H9 (cell line): ENCODE measurements at regions not wholly inside any gene's neighbourhood (a gene's known extent, or its start where the extent isn't known, plus 50 kb on each side); places are given as distances from the start of the nearest gene placed in this dataset.

ENCODE experiments used
- DNase-seq: peaks from one replicate; pipeline ENCODE4 v3.0.0-alpha.2; 2017
- H2AFZ ChIP-seq: one replicate; pipeline ENCODE4 v1.6.1; 2013; ENCODE audit warnings: mild to moderate bottlenecking, low read length, control low read depth, moderate library complexity
- H2AK5ac ChIP-seq: 2 replicates; pipeline ENCODE4 v1.6.1; 2013; ENCODE audit warnings: low read length, control low read depth, mixed read lengths; ENCODE audit not compliant: insufficient read length
- H2BK120ac ChIP-seq: one replicate; pipeline ENCODE4 v1.6.1; 2013; ENCODE audit warnings: low read depth, mild to moderate bottlenecking, low read length, control low read depth, inconsistent platforms; ENCODE audit not compliant: poor library complexity, severe bottlenecking
- H2BK12ac ChIP-seq: 2 replicates; pipeline ENCODE4 v1.6.1; 2013; ENCODE audit warnings: low read length, control low read depth, mixed read lengths, low read depth; ENCODE audit not compliant: insufficient read length
- H2BK15ac ChIP-seq: 2 replicates; pipeline ENCODE4 v1.6.1; 2013; ENCODE audit warnings: low read depth, low read length, control low read depth
- H2BK20ac ChIP-seq: one replicate; pipeline ENCODE4 v1.6.1; 2013; ENCODE audit warnings: low read depth, mild to moderate bottlenecking, low read length, control low read depth, inconsistent platforms; ENCODE audit not compliant: poor library complexity, severe bottlenecking
- H2BK5ac ChIP-seq: 2 replicates; pipeline ENCODE4 v1.6.1; 2013; ENCODE audit warnings: low read length, control low read depth, mixed read lengths; ENCODE audit not compliant: insufficient read length
- H3K14ac ChIP-seq: 2 replicates; pipeline ENCODE4 v1.6.1; 2013; ENCODE audit warnings: low read length, control low read depth; ENCODE audit not compliant: insufficient read depth
- H3K18ac ChIP-seq: 2 replicates; pipeline ENCODE4 v1.6.1; 2013; ENCODE audit warnings: low read depth, mild to moderate bottlenecking, mixed read lengths, low read length, control low read depth; ENCODE audit not compliant: insufficient read length
- H3K23ac ChIP-seq: 2 replicates; pipeline ENCODE4 v1.6.1; 2013; ENCODE audit warnings: low read length, control low read depth, mixed read lengths, low read depth; ENCODE audit not compliant: insufficient read length
- H3K23me2 ChIP-seq: 2 replicates; pipeline ENCODE4 v1.6.1; 2013; ENCODE audit warnings: low read depth, mild to moderate bottlenecking, mixed read lengths, low read length, control low read depth; ENCODE audit not compliant: insufficient read length, poor library complexity, severe bottlenecking
- H3K27ac ChIP-seq: 2 replicates; pipeline ENCODE4 v1.5.1; 2013; ENCODE audit warnings: low read length, control low read depth, mixed read lengths, low read depth; ENCODE audit not compliant: insufficient read length
- H3K27me3 ChIP-seq: 2 replicates; pipeline ENCODE4 v1.6.1; 2013; ENCODE audit warnings: low read length, control low read depth, inconsistent platforms; ENCODE audit not compliant: insufficient read depth
- H3K4ac ChIP-seq: 2 replicates; pipeline ENCODE4 v1.6.1; 2013; ENCODE audit warnings: low read depth, mild to moderate bottlenecking, control low read depth, inconsistent platforms, low read length, moderate library complexity
- H3K4me1 ChIP-seq: 2 replicates; pipeline ENCODE4 v1.6.1; 2013; ENCODE audit warnings: low read length, control low read depth, inconsistent platforms; ENCODE audit not compliant: insufficient read depth
- H3K4me2 ChIP-seq: 2 replicates; pipeline ENCODE4 v1.6.1; 2013; ENCODE audit warnings: low read length, control low read depth, mixed read lengths; ENCODE audit not compliant: insufficient read length, insufficient read depth
- H3K56ac ChIP-seq: 2 replicates; pipeline ENCODE4 v1.6.1; 2013; ENCODE audit warnings: low read depth, mild to moderate bottlenecking, mixed read lengths, low read length, control low read depth; ENCODE audit not compliant: insufficient read length
- H3K79me1 ChIP-seq: 2 replicates; pipeline ENCODE4 v1.6.1; 2013; ENCODE audit warnings: low read depth, mild to moderate bottlenecking, moderate library complexity, low read length, control low read depth, inconsistent platforms; ENCODE audit not compliant: insufficient read depth, poor library complexity, severe bottlenecking
- H3K79me2 ChIP-seq: 2 replicates; pipeline ENCODE4 v1.6.1; 2013; ENCODE audit warnings: low read length, control low read depth, inconsistent platforms; ENCODE audit not compliant: insufficient read depth
- H3K9ac ChIP-seq: 2 replicates; pipeline ENCODE4 v1.6.1; 2013; ENCODE audit warnings: low read length, control low read depth, mixed read lengths; ENCODE audit not compliant: insufficient read length; ENCODE audit errors: extremely low read depth
- H3K9me3 ChIP-seq: one replicate; pipeline ENCODE4 v1.6.1; 2013; ENCODE audit warnings: low read depth, low read length, inconsistent platforms; ENCODE audit not compliant: control insufficient read depth
- H3T11ph ChIP-seq: one replicate; pipeline ENCODE4 v1.6.1; 2013; ENCODE audit warnings: mild to moderate bottlenecking, low read length, control low read depth, inconsistent platforms
- H4K20me1 ChIP-seq: one replicate; pipeline ENCODE4 v1.6.1; 2013; ENCODE audit not compliant: control insufficient read depth, insufficient read length, insufficient read depth
- H4K5ac ChIP-seq: 2 replicates; pipeline ENCODE4 v1.6.1; 2013; ENCODE audit warnings: low read depth, mild to moderate bottlenecking, mixed read lengths, low read length, control low read depth; ENCODE audit not compliant: insufficient read length
- H4K8ac ChIP-seq: replicated peaks from 2 replicates; pipeline ENCODE4 v1.6.1; 2013; ENCODE audit warnings: low read length, control low read depth, mixed read lengths, low read depth; ENCODE audit not compliant: insufficient read length
- H4K91ac ChIP-seq: 2 replicates; pipeline ENCODE4 v1.6.1; 2013; ENCODE audit warnings: low read depth, mild to moderate bottlenecking, moderate library complexity, mixed read lengths, low read length, control low read depth; ENCODE audit not compliant: insufficient read length
- H3K27ac Mint-ChIP-seq, 3 experiments: 2 replicates in 2 of 3; 3 replicates in 1 of 3; pipeline ENCODE4 v1.8.0; 2020 to 2021; ENCODE audit warnings: mixed read lengths in 3 of 3, mild to moderate bottlenecking in 1 of 3, moderate library complexity in 1 of 3
- H3K27me3 Mint-ChIP-seq: 2 replicates; pipeline ENCODE4 v1.8.0; 2021; ENCODE audit warnings: low read depth, mild to moderate bottlenecking, moderate library complexity, mixed read lengths
- H3K36me3 Mint-ChIP-seq, 3 experiments: 2 replicates in 2 of 3; 3 replicates in 1 of 3; pipeline ENCODE4 v1.8.0; 2020 to 2021; ENCODE audit warnings: low read depth in 3 of 3, mixed read lengths in 3 of 3; ENCODE audit not compliant: insufficient read depth in 1 of 3
- H3K4me1 Mint-ChIP-seq, 2 experiments: 2 replicates each; pipeline ENCODE4 v1.8.0; 2020; ENCODE audit warnings: mixed read lengths in 2 of 2
- H3K4me3 Mint-ChIP-seq, 2 experiments: 2 replicates in 1 of 2; 3 replicates in 1 of 2; pipeline ENCODE4 v1.8.0; 2020 to 2021; ENCODE audit warnings: mild to moderate bottlenecking in 2 of 2, mixed read lengths in 2 of 2, moderate library complexity in 1 of 2
- H3K9me3 Mint-ChIP-seq, 2 experiments: 2 replicates in 1 of 2; 3 replicates in 1 of 2; pipeline ENCODE4 v1.8.0; 2020; ENCODE audit warnings: mild to moderate bottlenecking in 2 of 2, mixed read lengths in 2 of 2, moderate library complexity in 1 of 2
- WGBS: extraction: QIAGEN DNeasy Blood & Tissue Kit; methylation state at CpG from one replicate; pipeline ENCODE4 v1.1.7; 2013; ENCODE audit warnings: missing lambda C conversion rate, low lambda C conversion rate, mixed read lengths; ENCODE audit not compliant: insufficient read length; ENCODE audit errors: extremely low coverage; 5-methylcytosine and 5-hydroxymethylcytosine counted together
- TF ChIP-seq, protein P1 (sequence below): fragments of 200-600 bp; sonication (generic); conservative IDR thresholded peaks from 3 replicates; pipeline ENCODE4 v1.8.0; 2021; ENCODE audit warnings: antibody characterized with exemption, mild to moderate bottlenecking

DNA sequence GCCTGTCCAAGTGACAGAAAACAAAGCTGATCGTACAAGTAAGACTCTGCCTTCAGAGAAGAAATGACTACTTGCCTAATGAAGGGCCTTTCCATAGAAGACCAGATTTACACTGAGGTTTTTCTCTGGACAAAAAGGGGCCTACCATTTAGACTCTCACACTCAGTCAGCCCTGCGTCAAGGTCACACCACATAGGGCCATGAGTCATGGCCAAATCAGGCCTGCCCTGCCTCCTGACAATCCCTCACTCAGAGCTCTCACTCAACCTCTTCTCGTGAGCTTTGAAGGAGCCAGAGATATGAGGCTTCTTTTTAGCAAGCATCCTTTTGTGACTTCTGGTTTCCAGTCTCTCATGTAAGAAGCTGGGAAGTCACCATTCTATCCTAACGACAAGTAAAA is 68.1 kb upstream of the NMNAT3 start:
- Histone ChIP-seq H2BK15ac (no peak overlapping the region), H3K79me1 (no peaks in the 10 kb centered on the region), H3K4ac (no peak overlapping the region), H3K23me2 (no peaks in the 10 kb centered on the region), H4K20me1 (no peaks in the 10 kb centered on the region), H3K79me2 (no peaks in the 10 kb centered on the region), H2BK5ac (no peak overlapping the region), H3K9me3 (no peaks in the 10 kb centered on the region), H3T11ph (no peak overlapping the region), H4K91ac (no peak overlapping the region), H4K5ac (no peak overlapping the region), H3K56ac (no peak overlapping the region), H3K14ac (no peak overlapping the region), H2BK20ac (no peak overlapping the region), H3K18ac (no peak overlapping the region), H3K27me3 (0 out of 2 replicates have a peak, but pooled peaks cover 3% of the 10 kb centered on the region), H3K4me2 (no peak overlapping the region), H2AK5ac (no peak overlapping the region), H2BK12ac (no peak overlapping the region), H2AFZ (no peak overlapping the region), H4K8ac (no peak overlapping the region), H3K27ac (no peak overlapping the region), H3K23ac (no peak overlapping the region), H2BK120ac (no peak overlapping the region), H3K9ac (no peak overlapping the region), H3K4me1 (no peaks in the 10 kb centered on the region)
- Mint-ChIP-seq H3K4me3 (no peak overlapping the region), H3K4me1 (peaks cover 6 to 10% of the 10 kb centered on the region in 2 experiments), H3K27me3 (no peaks in the 10 kb centered on the region), H3K9me3 (peaks cover 2 to 9% of the 10 kb centered on the region in 2 experiments; a peak in 4 of 5 replicates), H3K36me3 (no peaks in the 10 kb centered on the region; a peak in 1 of 7 replicates), H3K27ac (no peak overlapping the region)
- TF ChIP-seq, protein P1, sequence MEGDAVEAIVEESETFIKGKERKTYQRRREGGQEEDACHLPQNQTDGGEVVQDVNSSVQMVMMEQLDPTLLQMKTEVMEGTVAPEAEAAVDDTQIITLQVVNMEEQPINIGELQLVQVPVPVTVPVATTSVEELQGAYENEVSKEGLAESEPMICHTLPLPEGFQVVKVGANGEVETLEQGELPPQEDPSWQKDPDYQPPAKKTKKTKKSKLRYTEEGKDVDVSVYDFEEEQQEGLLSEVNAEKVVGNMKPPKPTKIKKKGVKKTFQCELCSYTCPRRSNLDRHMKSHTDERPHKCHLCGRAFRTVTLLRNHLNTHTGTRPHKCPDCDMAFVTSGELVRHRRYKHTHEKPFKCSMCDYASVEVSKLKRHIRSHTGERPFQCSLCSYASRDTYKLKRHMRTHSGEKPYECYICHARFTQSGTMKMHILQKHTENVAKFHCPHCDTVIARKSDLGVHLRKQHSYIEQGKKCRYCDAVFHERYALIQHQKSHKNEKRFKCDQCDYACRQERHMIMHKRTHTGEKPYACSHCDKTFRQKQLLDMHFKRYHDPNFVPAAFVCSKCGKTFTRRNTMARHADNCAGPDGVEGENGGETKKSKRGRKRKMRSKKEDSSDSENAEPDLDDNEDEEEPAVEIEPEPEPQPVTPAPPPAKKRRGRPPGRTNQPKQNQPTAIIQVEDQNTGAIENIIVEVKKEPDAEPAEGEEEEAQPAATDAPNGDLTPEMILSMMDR: no peak
- DNase-seq: no peak
- no CpG with 5 or more reads among the region's 4 CpGs for WGBS
